H1 (cell line): ENCODE measurements at regions not wholly inside any gene's neighbourhood (a gene's known extent, or its start where the extent isn't known, plus 50 kb on each side); places are given as distances from the start of the nearest gene placed in this dataset.

Experiments
- CTCF ChIP-seq, 3 experiments: IDR thresholded peaks; 1 replicate in 2 of 3; 2 replicates in 1 of 3; pipeline versions ENCODE4 v1.5.1 to v1.6.1; 2011; ENCODE audit warnings: low read length in 3 of 3, mild to moderate bottlenecking in 3 of 3, inconsistent platforms in 2 of 3, low read depth in 1 of 3, moderate library complexity in 1 of 3; ENCODE audit not compliant: insufficient read depth in 1 of 3; ENCODE audit errors: control extremely low read depth in 1 of 3
- EP300 ChIP-seq, 2 experiments: IDR thresholded peaks; 1 replicate in 1 of 2; 2 replicates in 1 of 2; pipeline ENCODE4 v1.6.1; 2011 to 2012; ENCODE audit warnings: low read depth in 2 of 2, low read length in 2 of 2, mild to moderate bottlenecking in 2 of 2, borderline replicate concordance in 1 of 2, inconsistent platforms in 1 of 2, moderate library complexity in 1 of 2
- JUN ChIP-seq: IDR thresholded peaks from 2 replicates; pipeline ENCODE4 v1.6.1; 2011; ENCODE audit warnings: low read depth, mild to moderate bottlenecking, improper control_type of control experiment, low read length
- POLR2A ChIP-seq, 2 experiments: IDR thresholded peaks; 1 replicate in 1 of 2; 2 replicates in 1 of 2; pipeline ENCODE4 v1.6.1; 2011; ENCODE audit warnings: low read depth in 2 of 2, low read length in 2 of 2, mild to moderate bottlenecking in 2 of 2; ENCODE audit errors: control extremely low read depth in 1 of 2
- SP2 ChIP-seq: IDR thresholded peaks from 2 replicates; pipeline ENCODE4 v1.6.1; 2012; ENCODE audit warnings: mild to moderate bottlenecking, low read length, inconsistent platforms
- TAF1 ChIP-seq: IDR thresholded peaks from 2 replicates; pipeline ENCODE4 v1.6.1; 2011; ENCODE audit warnings: mild to moderate bottlenecking, low read depth, low read length
- TBP ChIP-seq: IDR thresholded peaks from 2 replicates; pipeline ENCODE4 v1.6.1; 2011; ENCODE audit warnings: low read depth, low read length, improper control_type of control experiment
- USF2 ChIP-seq: IDR thresholded peaks from 2 replicates; pipeline ENCODE4 v1.6.1; 2011; ENCODE audit warnings: low read length, improper control_type of control experiment

DNA sequence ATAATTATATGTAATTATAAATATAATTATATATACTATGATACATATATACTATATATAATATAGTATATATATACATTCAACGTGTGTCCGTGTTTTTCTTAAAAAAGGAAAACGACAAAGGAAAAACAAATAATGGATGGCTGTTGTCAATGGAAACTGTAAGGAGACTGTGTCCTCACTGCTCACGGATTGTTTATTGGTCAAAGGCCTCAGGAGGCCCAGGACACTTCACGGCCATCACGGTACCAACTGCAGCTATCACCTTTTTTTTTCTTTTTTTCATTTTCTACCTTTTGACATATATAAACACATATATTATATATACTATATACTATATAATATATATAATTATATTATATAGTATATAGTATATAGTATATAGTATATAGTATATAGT lies 113.4 kb downstream of the SPTSSA start:
- TF ChIP-seq EP300 (IDR thresholded peaks at IDR 0.05; ENCODE audit: borderline replicate concordance in 1 of 2, low read depth in 2 of 2, low read length in 2 of 2): no peak
- TF ChIP-seq POLR2A (IDR thresholded peaks at IDR 0.05; ENCODE audit: control extremely low read depth in 1 of 2, low read depth in 2 of 2, low read length in 2 of 2): no peak
- no peak for TF ChIP-seq CTCF (IDR thresholded peaks at IDR 0.05; ENCODE audit: control extremely low read depth in 1 of 3, insufficient read depth in 1 of 3, low read depth in 1 of 3, low read length in 3 of 3)
- TF ChIP-seq USF2: no peak
- TF ChIP-seq TAF1: no peak
- no peak for TF ChIP-seq TBP
- TF ChIP-seq JUN: no peak
- no peak for TF ChIP-seq SP2
